ENCODE measurements at regions not wholly inside any gene's neighbourhood (a gene's known extent, or its start where the extent isn't known, plus 50 kb on each side); places are given as distances from the start of the nearest gene placed in this dataset.

DNA sequence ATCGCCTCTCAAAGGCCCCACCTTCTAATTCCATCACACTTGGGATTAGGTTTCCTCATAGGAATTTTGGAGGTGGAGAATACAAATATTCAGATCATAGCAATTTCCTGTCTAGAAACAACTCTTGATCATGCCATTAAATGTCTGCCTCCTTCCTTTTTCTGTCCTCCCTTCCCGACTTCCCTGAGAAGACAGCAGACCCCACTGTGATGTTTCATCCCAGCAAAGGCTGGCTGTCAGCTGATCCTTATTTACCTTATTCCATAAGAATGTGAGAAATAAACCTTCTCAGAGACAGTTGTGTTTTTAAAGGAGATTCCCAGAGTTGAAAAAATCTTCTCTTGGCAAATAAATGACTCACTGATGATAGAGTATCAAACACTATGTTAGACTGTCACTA, 133.9 kb downstream of the TDRD15 start:
- Histone ChIP-seq H4K20me1 (ENCODE audit: insufficient read depth) (no peaks in the 10 kb centered on the region), H3K27me3 (ENCODE audit: insufficient read depth, low read length) (no peaks in the 10 kb centered on the region), H3K4me3 (replicated peaks in 1 of 2; ENCODE audit: low read depth in 1 of 2, low read length in 2 of 2) (no peak overlapping the region), H3K4me1 (ENCODE audit: control insufficient read depth in 1 of 2, insufficient read depth in 2 of 2, low read length in 2 of 2) (no peaks in the 10 kb centered on the region), H3K4me2 (ENCODE audit: low read length) (no peak overlapping the region), H2AFZ (ENCODE audit: low read depth, low read length, poor library complexity, severe bottlenecking) (no peak overlapping the region), H3K9me2 (ENCODE audit: insufficient read depth) (no peaks in the 10 kb centered on the region), H3K79me2 (ENCODE audit: insufficient read depth, low read length) (no peaks in the 10 kb centered on the region), H3K9ac (ENCODE audit: low read length) (no peak overlapping the region), H3K27ac (ENCODE audit: low read depth, low read length) (no peak overlapping the region), H3K9me3 (ENCODE audit: control insufficient read depth in 1 of 2, insufficient read depth in 1 of 2, low read depth in 1 of 2, low read length in 2 of 2) (no peaks in the 10 kb centered on the region), H3K36me3 (ENCODE audit: control insufficient read depth in 1 of 2, insufficient read depth in 2 of 2, low read length in 2 of 2) (no peaks in the 10 kb centered on the region)
- CTCF ChIA-PET, result no interaction called here
- POLR2A ChIA-PET, result no interaction called here
- DNase-seq (ENCODE audit: low read depth, low spot score) (no peak), ATAC-seq (no peak)
- intact Hi-C loops (cut with micrococcal nuclease), result no loop called here
- no TSS peak for BruUV-seq (replicated peaks)
- RAD21 ChIA-PET (ENCODE audit: low non-redundant PET in 1 of 2, low total read pairs in 2 of 2, uncharacterized antibody in 2 of 2, unreplicated experiment in 2 of 2), result no interaction called here
- TF ChIP-seq, protein P1, sequence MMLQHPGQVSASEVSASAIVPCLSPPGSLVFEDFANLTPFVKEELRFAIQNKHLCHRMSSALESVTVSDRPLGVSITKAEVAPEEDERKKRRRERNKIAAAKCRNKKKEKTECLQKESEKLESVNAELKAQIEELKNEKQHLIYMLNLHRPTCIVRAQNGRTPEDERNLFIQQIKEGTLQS (IDR thresholded peaks at IDR 0.05), result no peak
- no peak for TF ChIP-seq EGR1 (IDR thresholded peaks at IDR 0.05; ENCODE audit: low read depth)
- no peak for TF ChIP-seq SP1 (IDR thresholded peaks at IDR 0.05; ENCODE audit: low read depth)
- TF ChIP-seq SRF (IDR thresholded peaks at IDR 0.05; ENCODE audit: low read depth), result no peak
- no peak for TF ChIP-seq ZFX (IDR thresholded peaks at IDR 0.05)
- no peak for TF ChIP-seq POLR2AphosphoS5 (IDR thresholded peaks at IDR 0.05; ENCODE audit: low read depth, low read length)
- no peak for TF ChIP-seq FOSL1 (IDR thresholded peaks at IDR 0.05; ENCODE audit: low read depth)
- TF ChIP-seq CEBPB (IDR thresholded peaks at IDR 0.05; ENCODE audit: low read depth), result no peak
- no peak for TF ChIP-seq RAD21 (IDR thresholded peaks at IDR 0.05; ENCODE audit: low read depth)
- TF ChIP-seq SIN3A (IDR thresholded peaks at IDR 0.05; ENCODE audit: low read depth), result no peak
- TF ChIP-seq ELF1 (IDR thresholded peaks at IDR 0.05; ENCODE audit: borderline replicate concordance, low read depth), result no peak
- TF ChIP-seq, protein P2, sequence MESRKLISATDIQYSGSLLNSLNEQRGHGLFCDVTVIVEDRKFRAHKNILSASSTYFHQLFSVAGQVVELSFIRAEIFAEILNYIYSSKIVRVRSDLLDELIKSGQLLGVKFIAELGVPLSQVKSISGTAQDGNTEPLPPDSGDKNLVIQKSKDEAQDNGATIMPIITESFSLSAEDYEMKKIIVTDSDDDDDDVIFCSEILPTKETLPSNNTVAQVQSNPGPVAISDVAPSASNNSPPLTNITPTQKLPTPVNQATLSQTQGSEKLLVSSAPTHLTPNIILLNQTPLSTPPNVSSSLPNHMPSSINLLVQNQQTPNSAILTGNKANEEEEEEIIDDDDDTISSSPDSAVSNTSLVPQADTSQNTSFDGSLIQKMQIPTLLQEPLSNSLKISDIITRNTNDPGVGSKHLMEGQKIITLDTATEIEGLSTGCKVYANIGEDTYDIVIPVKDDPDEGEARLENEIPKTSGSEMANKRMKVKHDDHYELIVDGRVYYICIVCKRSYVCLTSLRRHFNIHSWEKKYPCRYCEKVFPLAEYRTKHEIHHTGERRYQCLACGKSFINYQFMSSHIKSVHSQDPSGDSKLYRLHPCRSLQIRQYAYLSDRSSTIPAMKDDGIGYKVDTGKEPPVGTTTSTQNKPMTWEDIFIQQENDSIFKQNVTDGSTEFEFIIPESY (IDR thresholded peaks at IDR 0.05; ENCODE audit: extremely low read depth, insufficient replicate concordance, low read length), result no peak
- TF ChIP-seq YY1 (IDR thresholded peaks at IDR 0.05; ENCODE audit: extremely low read depth, insufficient replicate concordance, low read depth, low read length), result no peak
- no peak for TF ChIP-seq EZH2phosphoT487 (IDR thresholded peaks at IDR 0.05; ENCODE audit: borderline replicate concordance)
- no peak for TF ChIP-seq CBX3 (IDR thresholded peaks at IDR 0.05; ENCODE audit: low read depth)
- TF ChIP-seq, protein P3, sequence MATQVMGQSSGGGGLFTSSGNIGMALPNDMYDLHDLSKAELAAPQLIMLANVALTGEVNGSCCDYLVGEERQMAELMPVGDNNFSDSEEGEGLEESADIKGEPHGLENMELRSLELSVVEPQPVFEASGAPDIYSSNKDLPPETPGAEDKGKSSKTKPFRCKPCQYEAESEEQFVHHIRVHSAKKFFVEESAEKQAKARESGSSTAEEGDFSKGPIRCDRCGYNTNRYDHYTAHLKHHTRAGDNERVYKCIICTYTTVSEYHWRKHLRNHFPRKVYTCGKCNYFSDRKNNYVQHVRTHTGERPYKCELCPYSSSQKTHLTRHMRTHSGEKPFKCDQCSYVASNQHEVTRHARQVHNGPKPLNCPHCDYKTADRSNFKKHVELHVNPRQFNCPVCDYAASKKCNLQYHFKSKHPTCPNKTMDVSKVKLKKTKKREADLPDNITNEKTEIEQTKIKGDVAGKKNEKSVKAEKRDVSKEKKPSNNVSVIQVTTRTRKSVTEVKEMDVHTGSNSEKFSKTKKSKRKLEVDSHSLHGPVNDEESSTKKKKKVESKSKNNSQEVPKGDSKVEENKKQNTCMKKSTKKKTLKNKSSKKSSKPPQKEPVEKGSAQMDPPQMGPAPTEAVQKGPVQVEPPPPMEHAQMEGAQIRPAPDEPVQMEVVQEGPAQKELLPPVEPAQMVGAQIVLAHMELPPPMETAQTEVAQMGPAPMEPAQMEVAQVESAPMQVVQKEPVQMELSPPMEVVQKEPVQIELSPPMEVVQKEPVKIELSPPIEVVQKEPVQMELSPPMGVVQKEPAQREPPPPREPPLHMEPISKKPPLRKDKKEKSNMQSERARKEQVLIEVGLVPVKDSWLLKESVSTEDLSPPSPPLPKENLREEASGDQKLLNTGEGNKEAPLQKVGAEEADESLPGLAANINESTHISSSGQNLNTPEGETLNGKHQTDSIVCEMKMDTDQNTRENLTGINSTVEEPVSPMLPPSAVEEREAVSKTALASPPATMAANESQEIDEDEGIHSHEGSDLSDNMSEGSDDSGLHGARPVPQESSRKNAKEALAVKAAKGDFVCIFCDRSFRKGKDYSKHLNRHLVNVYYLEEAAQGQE (IDR thresholded peaks at IDR 0.05; ENCODE audit: low read depth), result no peak
- no peak for TF ChIP-seq TCF7L2 (IDR thresholded peaks at IDR 0.05; ENCODE audit: borderline replicate concordance, extremely low read depth, insufficient read depth, insufficient read length)
- no peak for TF ChIP-seq EZH2 (IDR thresholded peaks at IDR 0.05)
- no peak for TF ChIP-seq CTCF (IDR thresholded peaks at IDR 0.05 in 2 of 3, conservative IDR thresholded peaks at IDR 0.05 in 1 of 3; ENCODE audit: borderline replicate concordance in 1 of 3, insufficient read depth in 1 of 3, low read depth in 2 of 3, low read length in 2 of 3)
